ENCODE measurements at regions not wholly inside any gene's neighbourhood (a gene's known extent, or its start where the extent isn't known, plus 50 kb on each side); places are given as distances from the start of the nearest gene placed in this dataset.

GRCh38 chr2:195501746-195502145 lies 155.3 kb upstream of the SLC39A10 start:
- H3K4me3 ChIP-seq (ENCODE audit: low read depth in 1 of 2, low read length in 1 of 2): no peak overlapping the region
- no peak for TF ChIP-seq CTCF (IDR thresholded peaks at IDR 0.05)
- no peaks in the 10 kb centered on the region for H3K9me3 ChIP-seq
- H3K27ac ChIP-seq: no peak overlapping the region
- no peaks in the 10 kb centered on the region for H3K36me3 ChIP-seq
- H3K4me1 ChIP-seq (ENCODE audit: control insufficient read depth in 1 of 2, insufficient read depth in 1 of 2, low read depth in 1 of 2, low read length in 1 of 2): no peaks in the 10 kb centered on the region
- no peaks in the 10 kb centered on the region for H3K27me3 ChIP-seq

DNA sequence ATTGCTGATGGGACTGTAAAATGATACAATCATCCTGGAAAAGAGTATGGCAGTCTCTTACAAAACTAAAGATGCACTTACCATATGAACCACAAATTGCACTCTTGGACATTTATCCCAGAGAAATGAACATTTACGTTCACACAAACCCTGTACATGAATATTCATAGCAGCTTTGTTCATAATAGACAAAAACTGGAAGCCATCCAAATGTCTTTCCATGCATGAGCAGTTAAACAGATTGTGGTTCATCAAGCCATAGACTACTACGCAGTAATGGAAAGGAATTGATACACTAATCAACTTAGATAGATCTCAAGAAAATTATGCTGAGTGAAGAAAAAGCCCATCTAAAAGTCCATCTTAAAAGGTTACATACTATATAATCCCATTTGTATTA lies 156.1 kb upstream of the SLC39A10 start:
- Histone ChIP-seq H3K9me3 (no peaks in the 10 kb centered on the region), H3K27ac (no peak overlapping the region), H3K36me3 (no peaks in the 10 kb centered on the region), H3K4me3 (ENCODE audit: low read depth in 1 of 2, low read length in 1 of 2) (no peak overlapping the region), H3K27me3 (no peaks in the 10 kb centered on the region), H3K4me1 (ENCODE audit: control insufficient read depth in 1 of 2, insufficient read depth in 1 of 2, low read depth in 1 of 2, low read length in 1 of 2) (no peaks in the 10 kb centered on the region)
- TF ChIP-seq CTCF (IDR thresholded peaks at IDR 0.05): no peak

GRCh38 chr2:195498839-195499490 lies 158.1 kb upstream of the SLC39A10 start:
- Histone ChIP-seq H3K4me1 (ENCODE audit: control insufficient read depth in 1 of 2, insufficient read depth in 1 of 2, low read depth in 1 of 2, low read length in 1 of 2) (no peaks in the 10 kb centered on the region), H3K27ac (no peak overlapping the region), H3K27me3 (no peaks in the 10 kb centered on the region), H3K9me3 (no peaks in the 10 kb centered on the region), H3K36me3 (no peaks in the 10 kb centered on the region), H3K4me3 (ENCODE audit: low read depth in 1 of 2, low read length in 1 of 2) (no peak overlapping the region)
- no peak for TF ChIP-seq CTCF (IDR thresholded peaks at IDR 0.05)

GRCh38 chr2:195498176-195498575 lies 158.8 kb upstream of the SLC39A10 start:
- H3K9me3 ChIP-seq: no peaks in the 10 kb centered on the region
- no peak overlapping the region for H3K4me3 ChIP-seq (ENCODE audit: low read depth in 1 of 2, low read length in 1 of 2)
- no peak for TF ChIP-seq CTCF (IDR thresholded peaks at IDR 0.05)
- no peaks in the 10 kb centered on the region for H3K27me3 ChIP-seq
- no peak overlapping the region for H3K27ac ChIP-seq
- H3K4me1 ChIP-seq (ENCODE audit: control insufficient read depth in 1 of 2, insufficient read depth in 1 of 2, low read depth in 1 of 2, low read length in 1 of 2): no peaks in the 10 kb centered on the region
- no peaks in the 10 kb centered on the region for H3K36me3 ChIP-seq

- Histone ChIP-seq H3K36me3 (no peaks in the 10 kb centered on the region), H3K9me3 (no peaks in the 10 kb centered on the region), H3K4me3 (ENCODE audit: low read depth in 1 of 2, low read length in 1 of 2) (no peak overlapping the region), H3K27me3 (no peaks in the 10 kb centered on the region), H3K4me1 (ENCODE audit: control insufficient read depth in 1 of 2, insufficient read depth in 1 of 2, low read depth in 1 of 2, low read length in 1 of 2) (no peaks in the 10 kb centered on the region), H3K27ac (no peak overlapping the region)
- no peak for TF ChIP-seq CTCF (IDR thresholded peaks at IDR 0.05)
Observed at GRCh38 chr2:195496991-195497390, 160.0 kb upstream of the SLC39A10 start.
